Cardiac fibroblast (primary cell): ENCODE measurements at regions not wholly inside any gene's neighbourhood (a gene's known extent, or its start where the extent isn't known, plus 50 kb on each side); places are given as distances from the start of the nearest gene placed in this dataset.
"Not testable (repeated sequence)": the region's sequence is repeated elsewhere in the genome, so short reads cannot be mapped to it uniquely, and the experiment has no call there.

Source experiments
- DNase-seq, 2 donors: peaks; one replicate each; pipeline versions ENCODE4 v3.0.0 to v3.0.0-alpha.2; 2010; ENCODE audit warnings: low read depth in 2 of 2
- H3K4me3 ChIP-seq, 2 donors: replicated peaks in 1 of 2; 1 replicate in 1 of 2; 2 replicates in 1 of 2; pipeline ENCODE4 v1.5.1; 2011; ENCODE audit warnings: low read depth in 2 of 2, low read length in 2 of 2, mild to moderate bottlenecking in 2 of 2, moderate library complexity in 1 of 2
- CTCF ChIP-seq: IDR thresholded peaks from one replicate; pipeline ENCODE4 v1.5.1; 2011; ENCODE audit warnings: low read depth, mild to moderate bottlenecking, low read length, inconsistent platforms

- no peak overlapping the region for H3K4me3 ChIP-seq
- DNase-seq, result no peak
- no peak for TF ChIP-seq CTCF
These were observed 185.4 kb downstream of the BCAS1 start for GRCh38 chr20:53884859-53885541.

- no peak overlapping the region for H3K4me3 ChIP-seq
- DNase-seq, result peak in 1 of 2 donors; percentile 72
- no peak for TF ChIP-seq CTCF
These were observed 187.1 kb downstream of the BCAS1 start for GRCh38 chr20:53883098-53883911.

- H3K4me3 ChIP-seq, DNase-seq: not testable (repeated sequence)
These were observed 187.9 kb downstream of the BCAS1 start for GRCh38 chr20:53882438-53882986.

GRCh38 chr20:53881362-53881761 is 189.0 kb downstream of the BCAS1 start:
- TF ChIP-seq CTCF, result no peak
- DNase-seq, result no peak
- no peak overlapping the region for H3K4me3 ChIP-seq

GRCh38 chr20:53880108-53880641 is 190.2 kb downstream of the BCAS1 start:
- TF ChIP-seq CTCF, result no peak
- DNase-seq, result no peak
- H3K4me3 ChIP-seq, result no peak overlapping the region

- TF ChIP-seq CTCF, result no peak
- no peak overlapping the region for H3K4me3 ChIP-seq
- DNase-seq, result no peak
These were observed 191.2 kb downstream of the BCAS1 start for GRCh38 chr20:53879048-53879684.
